HCT116 (cell line): ENCODE measurements at regions not wholly inside any gene's neighbourhood (a gene's known extent, or its start where the extent isn't known, plus 50 kb on each side); places are given as distances from the start of the nearest gene placed in this dataset.

Experiments used
- ATAC-seq: fragments of 200-7000 bp; cut with Tn5 transposase; 2 replicates; pipeline ENCODE4 v1.9.1; 2020; ENCODE audit warnings: mild to moderate bottlenecking, moderate library complexity
- BruUV-seq: library from RNA; stranded (reverse); fragments of 400-500 nt; replicated peaks from 2 replicates; lab custom pipeline; 2021; lab: Mats Ljungman, UMichigan
- CTCF ChIA-PET: fragments of 300-600 bp; sonication (Branson Sonifier 250); formaldehyde crosslinking; loops from one replicate; lab custom pipeline; 2021; ENCODE audit warnings: antibody characterized with exemption; lab: Charles Lee
- POLR2A ChIA-PET: fragments of 300-600, 350-600 bp; sonication (Branson Sonifier 250); formaldehyde crosslinking; loops from one replicate; lab custom pipeline; 2021; ENCODE audit warnings: antibody characterized with exemption; lab: Charles Lee
- RAD21 ChIA-PET, 2 experiments: fragments of 300-600 bp; sonication (Branson Sonifier 250); formaldehyde crosslinking; loops; one replicate each; lab custom pipeline; 2023; ENCODE audit warnings: low total read pairs in 2 of 2; ENCODE audit not compliant: uncharacterized antibody in 2 of 2, unreplicated experiment in 2 of 2, low non-redundant PET in 1 of 2; lab: Charles Lee
- DNase-seq: peaks from one replicate; pipeline ENCODE4 v3.0.0-alpha.2; 2010; ENCODE audit warnings: low read depth, low spot score
- H2AFZ ChIP-seq: fragments of 200-600 bp; shearing (Covaris generic), sonication (generic); 2 replicates; pipeline ENCODE4 v1.6.1; 2017; ENCODE audit warnings: low read depth, mixed run types, mixed read lengths, antibody characterized with exemption, low read length; ENCODE audit not compliant: poor library complexity, severe bottlenecking
- H3K27ac ChIP-seq: 2 replicates; pipeline ENCODE4 v1.5.1; 2012; ENCODE audit warnings: low read depth, low read length
- H3K27me3 ChIP-seq: fragments of 200-600 bp; sonication (generic); 2 replicates; pipeline ENCODE4 v1.6.1; 2016; ENCODE audit warnings: mixed run types, low read length, mixed read lengths; ENCODE audit not compliant: insufficient read depth
- H3K36me3 ChIP-seq, 2 experiments: fragments of 200-500 bp in 1 of 2; fragments of 200-600 bp in 1 of 2; sonication (Bioruptor generic) in 1 of 2; sonication (generic) in 1 of 2; 2 replicates each; pipeline versions ENCODE4 v1.5.1 to v1.6.1; 2014 to 2016; ENCODE audit warnings: low read length in 2 of 2, inconsistent platforms in 1 of 2, mixed read lengths in 1 of 2, mixed run types in 1 of 2; ENCODE audit not compliant: insufficient read depth in 2 of 2, control insufficient read depth in 1 of 2
- H3K4me1 ChIP-seq, 2 experiments: fragments of 200-600 bp in 1 of 2; sonication (generic) in 1 of 2; 2 replicates each; pipeline versions ENCODE4 v1.5.1 to v1.6.1; 2012 to 2017; ENCODE audit warnings: low read length in 2 of 2, inconsistent platforms in 1 of 2, mild to moderate bottlenecking in 1 of 2, mixed read lengths in 1 of 2, mixed run types in 1 of 2, moderate library complexity in 1 of 2; ENCODE audit not compliant: insufficient read depth in 2 of 2, control insufficient read depth in 1 of 2
- H3K4me2 ChIP-seq: fragments of 200-600 bp; sonication (generic); 2 replicates; pipeline ENCODE4 v1.6.1; 2017; ENCODE audit warnings: mixed run types, low read length, mixed read lengths
- H3K4me3 ChIP-seq, 2 experiments: fragments of 200-600 bp in 1 of 2; sonication (generic) in 1 of 2; replicated peaks in 1 of 2; 2 replicates each; pipeline ENCODE4 v1.5.1; 2011 to 2016; ENCODE audit warnings: low read length in 2 of 2, control low read depth in 1 of 2, low read depth in 1 of 2, mild to moderate bottlenecking in 1 of 2, mixed read lengths in 1 of 2, mixed run types in 1 of 2
- H3K79me2 ChIP-seq: fragments of 200-600 bp; sonication (generic); 2 replicates; pipeline ENCODE4 v1.6.1; 2017; ENCODE audit warnings: mild to moderate bottlenecking, mixed run types, low read length, moderate library complexity, mixed read lengths; ENCODE audit not compliant: insufficient read depth
- H3K9ac ChIP-seq: fragments of 200-600 bp; sonication (generic); 2 replicates; pipeline ENCODE4 v1.6.1; 2016; ENCODE audit warnings: low read length, mixed read lengths
- H3K9me2 ChIP-seq: fragments of 200-600 bp; sonication (generic), shearing (Covaris generic); 2 replicates; pipeline ENCODE4 v1.6.1; 2017; ENCODE audit warnings: mixed run types, mild to moderate bottlenecking, moderate library complexity; ENCODE audit not compliant: insufficient read depth
- H3K9me3 ChIP-seq, 2 experiments: fragments of 200-500 bp in 1 of 2; fragments of 200-600 bp in 1 of 2; sonication (Bioruptor generic) in 1 of 2; sonication (generic) in 1 of 2; 2 replicates each; pipeline ENCODE4 v1.6.1; 2014 to 2017; ENCODE audit warnings: low read length in 2 of 2, mixed read lengths in 2 of 2, inconsistent platforms in 1 of 2, low read depth in 1 of 2, mild to moderate bottlenecking in 1 of 2, mixed run types in 1 of 2, moderate library complexity in 1 of 2; ENCODE audit not compliant: control insufficient read depth in 1 of 2, insufficient read depth in 1 of 2
- H4K20me1 ChIP-seq: fragments of 200-600 bp; sonication (generic), shearing (Covaris generic); 2 replicates; pipeline ENCODE4 v1.6.1; 2017; ENCODE audit warnings: mixed run types, mild to moderate bottlenecking, moderate library complexity; ENCODE audit not compliant: insufficient read depth
- CBX3 ChIP-seq: IDR thresholded peaks from 2 replicates; pipeline ENCODE4 v1.6.1; 2012; ENCODE audit warnings: low read depth
- CEBPB ChIP-seq: IDR thresholded peaks from 2 replicates; pipeline ENCODE4 v1.6.1; 2012; ENCODE audit warnings: low read depth
- EGR1 ChIP-seq: IDR thresholded peaks from 2 replicates; pipeline ENCODE4 v1.6.1; 2012; ENCODE audit warnings: low read depth
- EZH2 ChIP-seq: fragments of 200-600 bp; sonication (generic); IDR thresholded peaks from 2 replicates; pipeline ENCODE4 v1.6.1; 2017; ENCODE audit warnings: antibody characterized with exemption, mixed run types
- FOSL1 ChIP-seq: IDR thresholded peaks from 2 replicates; pipeline ENCODE4 v1.6.1; 2012; ENCODE audit warnings: low read depth
- JUND ChIP-seq: IDR thresholded peaks from 2 replicates; pipeline ENCODE4 v1.6.1; 2012
- MAX ChIP-seq: IDR thresholded peaks from 2 replicates; pipeline ENCODE4 v1.6.1; 2012
- POLR2A ChIP-seq: IDR thresholded peaks from 2 replicates; pipeline ENCODE4 v1.7.0; 2011; ENCODE audit warnings: borderline replicate concordance; ENCODE audit not compliant: insufficient read depth, insufficient read length; ENCODE audit errors: extremely low read depth
- POLR2AphosphoS5 ChIP-seq: IDR thresholded peaks from 2 replicates; pipeline ENCODE4 v1.6.1; 2011; ENCODE audit warnings: mild to moderate bottlenecking, low read depth, low read length, moderate library complexity
- RAD21 ChIP-seq: IDR thresholded peaks from 2 replicates; pipeline ENCODE4 v1.6.1; 2012; ENCODE audit warnings: low read depth, mild to moderate bottlenecking
- REST ChIP-seq: IDR thresholded peaks from 2 replicates; pipeline ENCODE4 v1.6.1; 2012; ENCODE audit warnings: low read depth
- SP1 ChIP-seq: IDR thresholded peaks from 2 replicates; pipeline ENCODE4 v1.6.1; 2012; ENCODE audit warnings: low read depth
- TCF7L2 ChIP-seq: IDR thresholded peaks from 2 replicates; pipeline ENCODE4 v1.7.0; 2011; ENCODE audit warnings: borderline replicate concordance, inconsistent platforms; ENCODE audit not compliant: insufficient read depth, insufficient read length; ENCODE audit errors: extremely low read depth
- YY1 ChIP-seq: IDR thresholded peaks from 2 replicates; pipeline ENCODE4 v1.6.1; 2011; ENCODE audit warnings: low read length, low read depth, moderate library complexity, mild to moderate bottlenecking; ENCODE audit not compliant: insufficient replicate concordance; ENCODE audit errors: extremely low read depth
- ZBTB33 ChIP-seq: IDR thresholded peaks from 2 replicates; pipeline ENCODE4 v1.6.1; 2011; ENCODE audit warnings: mild to moderate bottlenecking, low read length, moderate library complexity; ENCODE audit not compliant: insufficient replicate concordance; ENCODE audit errors: extremely low read depth
- ZNF274 ChIP-seq: fragments of 200-500 bp; sonication (Bioruptor generic); IDR thresholded peaks from 2 replicates; pipeline ENCODE4 v1.6.1; 2014; ENCODE audit warnings: mild to moderate bottlenecking, low read depth, low read length, inconsistent platforms
- intact Hi-C: fragments of 100-400 bp; cut with micrococcal nuclease; formaldehyde crosslinking; loops from 2 replicates; pipeline ENCODE4 v1.10.0; 2022

GRCh38 chr13:111422348-111422747 lies 101.9 kb downstream of the TEX29 start (continued):
- TF ChIP-seq TCF7L2, result no peak
- no peak for TF ChIP-seq ZNF274
- TF ChIP-seq EGR1, result no peak

- no TSS peak for BruUV-seq
- ChIA-PET CTCF (no interaction called here), POLR2A (no interaction called here), RAD21 (no interaction called here)
- DNase-seq (peak; percentile 80), ATAC-seq (peak; percentile 93)
- Histone ChIP-seq H3K9me3 (no peaks in the 10 kb centered on the region), H3K9me2 (no peaks in the 10 kb centered on the region), H3K79me2 (no peaks in the 10 kb centered on the region), H4K20me1 (no peaks in the 10 kb centered on the region), H2AFZ (peak overlapping the region; percentile 64), H3K4me1 (peaks cover 10 to 21% of the 10 kb centered on the region in 2 experiments), H3K27me3 (peaks cover 1% of the 10 kb centered on the region; the same call in 1 of the 2 replicates), H3K9ac (peak overlapping the region; percentile 35), H3K27ac (peak overlapping the region; percentile 59), H3K4me3 (peak overlapping the region; percentile 35 to 50), H3K4me2 (peak overlapping the region; percentile 81), H3K36me3 (no peaks in the 10 kb centered on the region)
- no peak for TF ChIP-seq MAX
- TF ChIP-seq EZH2, result no peak
- TF ChIP-seq POLR2AphosphoS5, result peak; percentile 32
- peak; percentile 80 for TF ChIP-seq CEBPB
- peak; percentile 36 for TF ChIP-seq YY1
- peak; percentile 78 for TF ChIP-seq FOSL1
- TF ChIP-seq POLR2A, result no peak
- TF ChIP-seq REST, result no peak
- TF ChIP-seq CBX3, result peak; percentile 71; the same call in 1 of the 2 replicates
- TF ChIP-seq ZBTB33, result no peak
- TF ChIP-seq SP1, result peak; percentile 72
- TF ChIP-seq RAD21, result no peak
- TF ChIP-seq EGR1, result peak; percentile 83
- TF ChIP-seq TCF7L2, result peak; percentile 69
- peak; percentile 82 for TF ChIP-seq JUND
- intact Hi-C loops, result no loop called here
These were observed 102.8 kb downstream of the TEX29 start for GRCh38 chr13:111423168-111423785.
